ENCODE measurements at regions not wholly inside any gene's neighbourhood (a gene's known extent, or its start where the extent isn't known, plus 50 kb on each side); places are given as distances from the start of the nearest gene placed in this dataset.

DNA sequence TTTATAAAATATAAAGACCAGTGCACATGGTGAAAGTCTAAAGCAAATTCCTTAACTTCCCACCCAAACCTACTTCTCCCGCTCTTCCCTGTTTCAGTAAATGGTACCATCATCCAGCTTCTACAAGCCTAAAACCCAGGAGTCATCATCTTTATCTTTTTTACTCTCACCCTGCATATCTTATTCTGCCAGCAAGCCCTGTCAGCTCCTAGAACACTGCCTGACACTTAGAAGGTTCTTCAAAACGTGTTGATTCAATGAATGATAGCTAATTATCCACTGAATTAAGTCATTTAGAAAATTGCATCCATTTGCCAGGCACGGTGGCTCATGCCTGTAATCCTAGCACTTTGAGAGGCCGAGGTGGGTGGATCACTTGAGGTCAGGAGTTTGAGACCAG is 185.7 kb downstream of the TFAP2B start:
- H3K36me3 ChIP-seq (ENCODE audit: control insufficient read depth in 2 of 2, extremely low read depth in 1 of 2, insufficient read depth in 2 of 2, low read length in 2 of 2), result no peaks in the 10 kb centered on the region
- H3K9me3 ChIP-seq (ENCODE audit: control insufficient read depth, low read depth, low read length), result no peaks in the 10 kb centered on the region
- no peak overlapping the region for H2AFZ ChIP-seq (ENCODE audit: control insufficient read depth, low read length)
- no peak overlapping the region for H3K27ac ChIP-seq (ENCODE audit: control insufficient read depth, insufficient read depth, low read length)
- H3K4me1 ChIP-seq (ENCODE audit: control insufficient read depth, extremely low read depth, insufficient read depth, low read length), result no peaks in the 10 kb centered on the region
- FAIRE-seq, result no peak
- H3K9me1 ChIP-seq (ENCODE audit: control insufficient read depth, extremely low read depth, insufficient read depth, low read length), result no peaks in the 10 kb centered on the region
- no peak overlapping the region for H3K4me2 ChIP-seq (ENCODE audit: control insufficient read depth, extremely low read depth, insufficient read depth, low read depth, low read length)
- no peaks in the 10 kb centered on the region for H3K79me2 ChIP-seq (ENCODE audit: control insufficient read depth, insufficient read depth, low read length)
- no peak overlapping the region for H3K9ac ChIP-seq (ENCODE audit: control insufficient read depth, extremely low read depth, insufficient read depth, low read length)
- DNase-seq (ENCODE audit: low read depth, low spot score), result no peak
- H3K4me3 ChIP-seq (ENCODE audit: control insufficient read depth in 2 of 3, extremely low read depth in 1 of 3, insufficient read depth in 2 of 3, low read depth in 1 of 3, low read length in 3 of 3), result no peak overlapping the region
- dilution Hi-C loops (cut with MboI; ENCODE audit: extremely low pct_ligation_motif_present, low sequenced_read_pairs), result no loop called here
- H4K20me1 ChIP-seq (ENCODE audit: control insufficient read depth, extremely low read depth, insufficient read depth, low read length), result no peaks in the 10 kb centered on the region
- TF ChIP-seq, protein P1, sequence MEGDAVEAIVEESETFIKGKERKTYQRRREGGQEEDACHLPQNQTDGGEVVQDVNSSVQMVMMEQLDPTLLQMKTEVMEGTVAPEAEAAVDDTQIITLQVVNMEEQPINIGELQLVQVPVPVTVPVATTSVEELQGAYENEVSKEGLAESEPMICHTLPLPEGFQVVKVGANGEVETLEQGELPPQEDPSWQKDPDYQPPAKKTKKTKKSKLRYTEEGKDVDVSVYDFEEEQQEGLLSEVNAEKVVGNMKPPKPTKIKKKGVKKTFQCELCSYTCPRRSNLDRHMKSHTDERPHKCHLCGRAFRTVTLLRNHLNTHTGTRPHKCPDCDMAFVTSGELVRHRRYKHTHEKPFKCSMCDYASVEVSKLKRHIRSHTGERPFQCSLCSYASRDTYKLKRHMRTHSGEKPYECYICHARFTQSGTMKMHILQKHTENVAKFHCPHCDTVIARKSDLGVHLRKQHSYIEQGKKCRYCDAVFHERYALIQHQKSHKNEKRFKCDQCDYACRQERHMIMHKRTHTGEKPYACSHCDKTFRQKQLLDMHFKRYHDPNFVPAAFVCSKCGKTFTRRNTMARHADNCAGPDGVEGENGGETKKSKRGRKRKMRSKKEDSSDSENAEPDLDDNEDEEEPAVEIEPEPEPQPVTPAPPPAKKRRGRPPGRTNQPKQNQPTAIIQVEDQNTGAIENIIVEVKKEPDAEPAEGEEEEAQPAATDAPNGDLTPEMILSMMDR (optimal IDR thresholded peaks at IDR 0.05 in 1 of 3, IDR thresholded peaks at IDR 0.05 in 1 of 3, conservative IDR thresholded peaks at IDR 0.05 in 1 of 3; ENCODE audit: extremely low read depth in 1 of 3, insufficient read depth in 2 of 3, low read length in 3 of 3), result no peak
- TF ChIP-seq EZH2 (IDR thresholded peaks at IDR 0.05; ENCODE audit: low read length), result no peak
- no peaks in the 10 kb centered on the region for H3K27me3 ChIP-seq (ENCODE audit: control insufficient read depth, extremely low read depth, insufficient read depth, low read length)

DNA sequence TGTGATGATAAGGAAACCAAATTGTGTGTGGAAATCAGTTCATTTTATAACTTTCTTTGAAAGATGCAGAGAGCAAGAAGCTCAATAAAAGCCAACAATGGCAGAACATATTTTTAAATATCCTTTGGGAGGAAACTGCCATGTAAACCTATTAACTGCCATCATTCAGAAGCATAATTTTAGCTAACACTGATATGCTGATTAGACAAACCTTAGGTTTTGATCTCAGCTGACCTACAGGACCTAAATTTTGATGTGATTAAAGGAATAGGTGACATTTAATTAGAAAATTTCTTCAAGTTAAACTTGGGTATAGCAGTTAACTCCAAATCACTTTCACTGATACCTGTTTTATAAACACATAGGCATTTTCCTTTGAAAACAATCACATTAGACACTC is 187.1 kb downstream of the TFAP2B start:
- Histone ChIP-seq H3K9me1 (ENCODE audit: control insufficient read depth, extremely low read depth, insufficient read depth, low read length) (no peaks in the 10 kb centered on the region), H3K36me3 (ENCODE audit: control insufficient read depth in 2 of 2, extremely low read depth in 1 of 2, insufficient read depth in 2 of 2, low read length in 2 of 2) (no peaks in the 10 kb centered on the region), H3K4me3 (ENCODE audit: control insufficient read depth in 2 of 3, extremely low read depth in 1 of 3, insufficient read depth in 2 of 3, low read depth in 1 of 3, low read length in 3 of 3) (no peak overlapping the region), H3K27ac (ENCODE audit: control insufficient read depth, insufficient read depth, low read length) (no peak overlapping the region), H3K4me2 (ENCODE audit: control insufficient read depth, extremely low read depth, insufficient read depth, low read depth, low read length) (no peak overlapping the region), H3K9me3 (ENCODE audit: control insufficient read depth, low read depth, low read length) (no peaks in the 10 kb centered on the region), H3K79me2 (ENCODE audit: control insufficient read depth, insufficient read depth, low read length) (no peaks in the 10 kb centered on the region), H2AFZ (ENCODE audit: control insufficient read depth, low read length) (no peak overlapping the region), H3K27me3 (ENCODE audit: control insufficient read depth, extremely low read depth, insufficient read depth, low read length) (no peaks in the 10 kb centered on the region), H4K20me1 (ENCODE audit: control insufficient read depth, extremely low read depth, insufficient read depth, low read length) (no peaks in the 10 kb centered on the region), H3K4me1 (ENCODE audit: control insufficient read depth, extremely low read depth, insufficient read depth, low read length) (no peaks in the 10 kb centered on the region), H3K9ac (ENCODE audit: control insufficient read depth, extremely low read depth, insufficient read depth, low read length) (no peak overlapping the region)
- no peak for TF ChIP-seq EZH2 (IDR thresholded peaks at IDR 0.05; ENCODE audit: low read length)
- TF ChIP-seq, protein P1 (optimal IDR thresholded peaks at IDR 0.05 in 1 of 3, IDR thresholded peaks at IDR 0.05 in 1 of 3, conservative IDR thresholded peaks at IDR 0.05 in 1 of 3; ENCODE audit: extremely low read depth in 1 of 3, insufficient read depth in 2 of 3, low read length in 3 of 3), result no peak
- dilution Hi-C loops (cut with MboI; ENCODE audit: extremely low pct_ligation_motif_present, low sequenced_read_pairs), result no loop called here
- FAIRE-seq (no peak), DNase-seq (ENCODE audit: low read depth, low spot score) (no peak)

Data from keratinocyte (primary cell).